ENCODE measurements at regions not wholly inside any gene's neighbourhood (a gene's known extent, or its start where the extent isn't known, plus 50 kb on each side); places are given as distances from the start of the nearest gene placed in this dataset.

- no peak for TF ChIP-seq CTCF (IDR thresholded peaks at IDR 0.05)
- TF ChIP-seq POLR2A (IDR thresholded peaks at IDR 0.05) = no peak
These were observed 96.8 kb upstream of the DGKB start for GRCh38 chr7:14999331-14999730.

Data from thyroid gland (tissue), 4 donors.